ENCODE measurements at regions not wholly inside any gene's neighbourhood (a gene's known extent, or its start where the extent isn't known, plus 50 kb on each side); places are given as distances from the start of the nearest gene placed in this dataset.

DNA sequence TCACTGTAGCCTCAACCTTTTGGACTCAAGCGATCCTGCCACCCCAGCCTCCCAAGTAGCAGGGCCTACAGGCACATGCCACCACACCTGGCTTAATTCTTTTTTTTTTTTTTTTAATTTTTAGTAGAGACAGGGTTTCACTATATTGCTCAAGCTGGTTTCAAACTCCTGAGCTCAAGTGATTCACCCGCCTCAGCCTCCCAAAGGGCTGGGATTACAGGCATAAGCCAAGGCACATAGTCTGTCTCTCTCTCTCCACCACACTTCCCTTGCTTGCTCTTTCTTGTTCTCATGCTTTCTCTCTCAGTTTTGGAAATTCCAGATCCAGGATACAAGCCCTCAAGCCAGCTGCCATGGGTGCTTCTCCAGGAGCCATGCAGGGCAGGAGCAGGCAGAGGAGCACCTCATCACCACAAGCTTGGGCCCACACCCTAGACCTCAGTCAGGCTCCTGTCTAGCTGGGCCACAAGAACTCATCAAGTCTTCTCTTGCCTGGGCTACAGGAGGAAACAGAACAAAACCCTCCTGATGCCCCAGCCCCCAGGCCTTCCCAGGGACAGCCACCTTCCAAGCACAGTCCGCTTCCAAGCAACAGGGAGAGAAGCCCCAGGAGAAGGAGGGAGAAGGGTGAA is 145.3 kb upstream of the LPP start:
- no peak for TF ChIP-seq POLR2A (IDR thresholded peaks at IDR 0.05; ENCODE audit: extremely low read depth, insufficient read length)
- TF ChIP-seq, protein P1, sequence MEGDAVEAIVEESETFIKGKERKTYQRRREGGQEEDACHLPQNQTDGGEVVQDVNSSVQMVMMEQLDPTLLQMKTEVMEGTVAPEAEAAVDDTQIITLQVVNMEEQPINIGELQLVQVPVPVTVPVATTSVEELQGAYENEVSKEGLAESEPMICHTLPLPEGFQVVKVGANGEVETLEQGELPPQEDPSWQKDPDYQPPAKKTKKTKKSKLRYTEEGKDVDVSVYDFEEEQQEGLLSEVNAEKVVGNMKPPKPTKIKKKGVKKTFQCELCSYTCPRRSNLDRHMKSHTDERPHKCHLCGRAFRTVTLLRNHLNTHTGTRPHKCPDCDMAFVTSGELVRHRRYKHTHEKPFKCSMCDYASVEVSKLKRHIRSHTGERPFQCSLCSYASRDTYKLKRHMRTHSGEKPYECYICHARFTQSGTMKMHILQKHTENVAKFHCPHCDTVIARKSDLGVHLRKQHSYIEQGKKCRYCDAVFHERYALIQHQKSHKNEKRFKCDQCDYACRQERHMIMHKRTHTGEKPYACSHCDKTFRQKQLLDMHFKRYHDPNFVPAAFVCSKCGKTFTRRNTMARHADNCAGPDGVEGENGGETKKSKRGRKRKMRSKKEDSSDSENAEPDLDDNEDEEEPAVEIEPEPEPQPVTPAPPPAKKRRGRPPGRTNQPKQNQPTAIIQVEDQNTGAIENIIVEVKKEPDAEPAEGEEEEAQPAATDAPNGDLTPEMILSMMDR (IDR thresholded peaks at IDR 0.05; ENCODE audit: low read depth, low read length): no peak
